HepG2 (cell line): ENCODE measurements at regions not wholly inside any gene's neighbourhood (a gene's known extent, or its start where the extent isn't known, plus 50 kb on each side); places are given as distances from the start of the nearest gene placed in this dataset.

ENCODE experiments used
- ATAC-seq: fragments of 200-7000 bp; cut with Tn5 transposase; 3 replicates; pipeline ENCODE4 v1.9.1; 2020; ENCODE audit warnings: mild to moderate bottlenecking, moderate library complexity
- BruUV-seq: library from RNA; stranded (reverse); fragments of 400-500 nt; replicated peaks from 2 replicates; lab custom pipeline; 2021; lab: Mats Ljungman, UMichigan
- CTCF ChIA-PET: fragments of 300-600 bp; formaldehyde crosslinking; extraction: SDS; loops from one replicate; lab custom pipeline; 2021; ENCODE audit warnings: low total read pairs, inconsistent platforms, low intra/inter-chr PET ratio; lab: Yijun Ruan, JAX
- POLR2A ChIA-PET: fragments of 350-600 bp; sonication (Branson Sonifier 250); formaldehyde crosslinking; loops from one replicate; lab custom pipeline; 2020; ENCODE audit warnings: antibody characterized with exemption, inconsistent platforms; lab: Yijun Ruan, JAX
- DNase-seq: peaks from one replicate; pipeline ENCODE4 v3.0.0-alpha.2; 2015; ENCODE audit warnings: low spot score
- FAIRE-seq: peaks from 3 replicates; lab custom pipeline; 2011; peaks lifted over from hg19 to GRCh38; lab: Jason Lieb, UNC
- H2AFZ ChIP-seq: one replicate; pipeline ENCODE4 v1.6.1; 2011; ENCODE audit warnings: low read length, inconsistent platforms
- H3K27ac ChIP-seq: fragments of 300-600 bp; 3 replicates; pipeline ENCODE4 v1.8.0; 2011; ENCODE audit warnings: mixed run types, mild to moderate bottlenecking, mixed read lengths, low read length, inconsistent platforms; ENCODE audit not compliant: insufficient read depth; ENCODE audit errors: extremely low read length
- H3K27me3 ChIP-seq, 2 experiments: fragments of 200-600 bp in 1 of 2; 2 replicates in 1 of 2; 3 replicates in 1 of 2; pipeline versions ENCODE4 v1.6.0 to v1.8.0; 2011; ENCODE audit warnings: low read length in 2 of 2, mild to moderate bottlenecking in 2 of 2, moderate library complexity in 2 of 2, inconsistent platforms in 1 of 2; ENCODE audit not compliant: insufficient read depth in 2 of 2, control insufficient read depth in 1 of 2
- H3K36me3 ChIP-seq, 2 experiments: fragments of 200-600 bp in 1 of 2; replicated peaks in 1 of 2; 2 replicates in 1 of 2; 3 replicates in 1 of 2; pipeline versions ENCODE4 v1.5.1 to v1.8.0; 2011; ENCODE audit warnings: low read length in 2 of 2, inconsistent platforms in 1 of 2; ENCODE audit not compliant: insufficient read depth in 2 of 2, control insufficient read depth in 1 of 2
- H3K4me1 ChIP-seq: 2 replicates; pipeline ENCODE4 v1.5.1; 2012; ENCODE audit warnings: low read length, inconsistent platforms; ENCODE audit not compliant: insufficient read depth
- H3K4me2 ChIP-seq: 2 replicates; pipeline ENCODE4 v1.6.0; 2011; ENCODE audit warnings: low read depth, low read length, inconsistent platforms
- H3K4me3 ChIP-seq, 3 experiments: fragments of 200-600 bp in 1 of 3; sonication (generic), shearing (Covaris generic) in 1 of 3; replicated peaks in 1 of 3; 2 replicates each; pipeline ENCODE4 v1.5.1; 2011 to 2016; ENCODE audit warnings: low read length in 3 of 3, inconsistent platforms in 2 of 3, low read depth in 2 of 3, mild to moderate bottlenecking in 2 of 3, control low read depth in 1 of 3, mixed read lengths in 1 of 3; ENCODE audit not compliant: insufficient read depth in 1 of 3
- H3K79me2 ChIP-seq: one replicate; pipeline ENCODE4 v1.6.1; 2011; ENCODE audit warnings: low read length, inconsistent platforms; ENCODE audit not compliant: insufficient read depth
- H3K9ac ChIP-seq: 2 replicates; pipeline ENCODE4 v1.6.0; 2011; ENCODE audit warnings: mild to moderate bottlenecking, low read depth, low read length, inconsistent platforms; ENCODE audit not compliant: insufficient read depth
- H3K9me3 ChIP-seq: 2 replicates; pipeline ENCODE4 v1.5.1; 2012; ENCODE audit warnings: mild to moderate bottlenecking, low read length
- H4K20me1 ChIP-seq: 2 replicates; pipeline ENCODE4 v1.6.0; 2011; ENCODE audit warnings: inconsistent platforms, mild to moderate bottlenecking, low read length, moderate library complexity; ENCODE audit not compliant: insufficient read depth
- ATF4 ChIP-seq, 2 experiments: fragments of 450-650 bp in 1 of 2; sonication (generic) in 1 of 2; formaldehyde crosslinking; IDR thresholded peaks; 2 replicates each; pipeline versions ENCODE4 v1.5.0 to v1.8.0; 2020 to 2022; ENCODE audit warnings: mild to moderate bottlenecking in 1 of 2, missing genetic modification reagents in 1 of 2
- E2F5 ChIP-seq: sonication (generic); formaldehyde crosslinking; conservative IDR thresholded peaks from 2 replicates; pipeline ENCODE4 v1.4.0; 2020; ENCODE audit warnings: missing genetic modification reagents
- EEA1 ChIP-seq: sonication (generic); formaldehyde crosslinking; IDR thresholded peaks from 2 replicates; pipeline ENCODE4 v1.5.1; 2020; ENCODE audit warnings: mild to moderate bottlenecking, missing genetic modification reagents, borderline replicate concordance
- ETV5 ChIP-seq: IDR thresholded peaks from 2 replicates; pipeline ENCODE4 v1.6.1; 2018; ENCODE audit warnings: missing biosample characterization, missing genetic modification reagents, inconsistent platforms, borderline replicate concordance
- EZH2 ChIP-seq: conservative IDR thresholded peaks from 2 replicates; pipeline ENCODE4 v1.6.1; 2012; ENCODE audit warnings: mild to moderate bottlenecking, low read depth, low read length, moderate library complexity
- ISL2 ChIP-seq: sonication (generic); formaldehyde crosslinking; IDR thresholded peaks from 2 replicates; pipeline ENCODE4 v1.5.0; 2020; ENCODE audit warnings: missing genetic modification reagents
- NAIF1 ChIP-seq: sonication (generic); formaldehyde crosslinking; IDR thresholded peaks from 2 replicates; pipeline ENCODE4 v1.5.0; 2020; ENCODE audit warnings: mild to moderate bottlenecking, missing genetic modification reagents, borderline replicate concordance
- RBAK ChIP-seq: sonication (generic); formaldehyde crosslinking; IDR thresholded peaks from 2 replicates; pipeline ENCODE4 v1.5.1; 2020; ENCODE audit warnings: mild to moderate bottlenecking, missing genetic modification reagents
- STAT6 ChIP-seq: sonication (generic); formaldehyde crosslinking; IDR thresholded peaks from 2 replicates; pipeline ENCODE4 v1.4.0; 2020; ENCODE audit warnings: missing genetic modification reagents, mild to moderate bottlenecking, borderline replicate concordance
- U2AF2 ChIP-seq: fragments of 200-400 bp; formaldehyde crosslinking; IDR thresholded peaks from 2 replicates; pipeline ENCODE4 v1.6.1; 2017; ENCODE audit warnings: low read depth, mild to moderate bottlenecking, low read length
- ZNF142 ChIP-seq: sonication (generic); formaldehyde crosslinking; IDR thresholded peaks from 2 replicates; pipeline ENCODE4 v1.4.0; 2020; ENCODE audit warnings: missing genetic modification reagents
- ZZZ3 ChIP-seq: sonication (generic); formaldehyde crosslinking; IDR thresholded peaks from 2 replicates; pipeline ENCODE4 v1.4.0; 2020; ENCODE audit warnings: missing genetic modification reagents, mild to moderate bottlenecking, borderline replicate concordance
- WGBS: methylation state at CpG from one replicate; pipeline ENCODE4 v1.1.6; 2017; ENCODE audit warnings: low lambda C conversion rate; 5-methylcytosine and 5-hydroxymethylcytosine counted together
- in situ Hi-C: cut with HindIII; loops from 2 replicates; pipeline ENCODE4 v1.10.0; 2017; ENCODE audit warnings: low pct_unique_long_range_greater_than_20kb; ENCODE audit not compliant: extremely low pct_ligation_motif_present
- intact Hi-C: fragments of 100-400 bp; cut with micrococcal nuclease; formaldehyde crosslinking; loops from one replicate; pipeline ENCODE4 v1.10.0; 2022; ENCODE audit not compliant: unreplicated experiment

GRCh38 chr4:129561886-129562671 lies 466.1 kb downstream of the C4orf33 start (continued):
- TF ChIP-seq ZNF142 (CRISPR knock-in tag) (no peak), ZZZ3 (CRISPR knock-in tag) (no peak), EZH2 (no peak), NAIF1 (CRISPR knock-in tag) (no peak)

- H3K79me2 ChIP-seq, result no peaks in the 10 kb centered on the region
- no TSS peak for BruUV-seq
- ATAC-seq (no peak), DNase-seq (no peak), FAIRE-seq (no peak)
- H3K27me3 ChIP-seq, result no peaks in the 10 kb centered on the region; a peak in 1 of 5 replicates
- H3K4me3 ChIP-seq, result no peak overlapping the region
- 10% methylated on average over 2 of the region's 2 CpGs for WGBS
- H3K27ac ChIP-seq, result no peak overlapping the region
- ChIA-PET CTCF (no interaction called here), POLR2A (no interaction called here)
- H3K9me3 ChIP-seq, result no peaks in the 10 kb centered on the region
- no peak overlapping the region for H2AFZ ChIP-seq
- in situ Hi-C loops (no loop called here), intact Hi-C loops (no loop called here)
- no peaks in the 10 kb centered on the region for H3K36me3 ChIP-seq
- no peaks in the 10 kb centered on the region for H4K20me1 ChIP-seq
- H3K4me1 ChIP-seq, result no peaks in the 10 kb centered on the region
- no peak overlapping the region for H3K9ac ChIP-seq
- no peak overlapping the region for H3K4me2 ChIP-seq
- TF ChIP-seq ISL2 (CRISPR knock-in tag) (no peak), STAT6 (CRISPR knock-in tag) (no peak), ETV5 (CRISPR knock-in tag) (no peak), EEA1 (CRISPR knock-in tag) (no peak), ATF4 (CRISPR knock-in tag; IDR thresholded peaks at IDR 0.05) (no peak), E2F5 (CRISPR knock-in tag) (no peak), U2AF2 (no peak), RBAK (CRISPR knock-in tag) (no peak)
These were observed 469.3 kb downstream of the C4orf33 start for GRCh38 chr4:129565214-129565613.
